CD4-positive, alpha-beta T cell treated with Interleukin-17A for 1 hour (primary cell): ENCODE measurements at regions not wholly inside any gene's neighbourhood (a gene's known extent, or its start where the extent isn't known, plus 50 kb on each side); places are given as distances from the start of the nearest gene placed in this dataset.
"Not testable (repeated sequence)": the region's sequence is repeated elsewhere in the genome, so short reads cannot be mapped to it uniquely, and the experiment has no call there.

Experiments used
- DNase-seq: peaks from one replicate; pipeline ENCODE4 v3.0.0-alpha.2; 2020

DNA sequence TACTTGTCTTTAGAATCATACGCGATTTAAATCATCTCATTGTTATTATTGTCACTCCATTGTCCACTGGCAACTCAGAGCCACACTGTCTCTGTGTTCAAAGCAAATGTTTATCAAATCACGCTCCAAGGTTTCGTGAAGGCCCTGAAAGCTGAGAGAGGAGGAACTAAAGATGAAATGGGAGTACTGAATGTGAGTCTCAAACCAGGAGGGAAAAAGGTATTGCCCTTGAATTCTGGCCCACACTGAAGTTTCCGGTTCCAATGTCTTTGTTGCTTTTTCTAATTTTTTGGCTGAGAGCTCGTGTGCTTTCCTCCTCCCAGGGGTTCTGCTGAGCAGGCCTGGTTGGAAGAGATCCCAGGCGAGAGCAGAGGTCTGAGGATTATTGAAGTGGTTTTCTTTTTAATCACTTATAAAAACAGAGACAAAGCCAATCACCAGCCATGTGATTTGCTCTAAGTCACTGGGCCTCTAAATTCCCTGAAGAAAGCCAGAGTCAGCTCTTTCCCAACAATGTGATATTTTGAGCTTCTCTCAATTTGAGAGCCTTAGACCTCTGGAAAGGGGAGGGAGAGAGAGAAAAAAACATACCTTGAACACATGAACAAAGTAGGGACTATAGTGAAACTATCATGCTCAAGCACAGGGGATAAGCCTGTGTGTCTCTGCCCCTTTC is 420.8 kb upstream of the GRAMD2B start:
- no peak for DNase-seq

- DNase-seq = no peak
Observed at GRCh38 chr5:126003309-126003708, 419.9 kb upstream of the GRAMD2B start.

GRCh38 chr5:126004636-126005035 is 418.6 kb upstream of the GRAMD2B start:
- no peak for DNase-seq

DNA sequence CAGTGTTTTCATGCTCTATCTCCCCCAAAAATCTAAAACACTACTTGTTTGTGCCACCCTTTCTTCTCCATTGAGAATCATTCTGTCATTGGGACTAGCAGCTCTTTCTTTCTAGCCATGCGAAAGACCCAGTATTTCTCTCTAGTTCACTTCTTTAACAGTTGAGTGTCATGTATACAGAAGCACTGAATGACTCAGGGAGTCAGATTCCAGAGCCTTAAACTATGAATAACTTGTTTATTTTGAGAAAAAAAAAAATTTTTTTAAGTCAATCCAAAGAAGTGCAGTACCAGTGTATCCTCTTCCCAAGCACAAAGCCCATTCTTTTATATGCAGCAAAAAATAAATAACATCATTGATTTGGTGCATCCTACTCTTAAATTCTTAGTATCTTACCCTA is 415.4 kb upstream of the GRAMD2B start:
- DNase-seq = no peak

GRCh38 chr5:126009566-126009965 is 413.6 kb upstream of the GRAMD2B start:
- no peak for DNase-seq

- DNase-seq = not testable (repeated sequence)
Observed at GRCh38 chr5:126011526-126011925, 411.7 kb upstream of the GRAMD2B start.

- no peak for DNase-seq
Observed at GRCh38 chr5:126014676-126015075, 408.5 kb upstream of the GRAMD2B start.

- DNase-seq = no peak
Observed at GRCh38 chr5:126015235-126016181, 407.7 kb upstream of the GRAMD2B start.

- no peak for DNase-seq
Observed at GRCh38 chr5:126016256-126016655, 407.0 kb upstream of the GRAMD2B start.

GRCh38 chr5:126017096-126017495 is 406.1 kb upstream of the GRAMD2B start:
- DNase-seq = no peak

DNA sequence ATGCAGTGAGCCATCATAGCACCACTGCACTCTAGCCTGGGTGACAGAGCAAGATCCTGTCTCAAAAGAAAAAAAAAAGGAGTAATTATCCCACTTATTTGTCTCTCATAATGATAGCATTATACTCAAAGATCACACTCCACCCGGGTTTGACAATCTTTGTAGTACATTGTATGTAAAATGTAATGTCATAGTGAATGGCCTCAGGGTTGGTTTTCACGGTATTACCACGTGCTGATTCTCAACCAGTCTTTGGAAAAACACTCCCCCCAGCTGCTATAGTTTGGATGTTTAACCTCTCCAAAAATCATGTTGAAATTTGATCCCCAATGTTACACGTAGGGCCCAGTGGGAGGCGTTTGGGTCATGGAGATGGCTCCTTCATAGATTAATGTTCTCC is 402.4 kb upstream of the GRAMD2B start:
- no peak for DNase-seq

GRCh38 chr5:126023994-126024441 is 399.2 kb upstream of the GRAMD2B start:
- no peak for DNase-seq

GRCh38 chr5:126027149-126027548 is 396.1 kb upstream of the GRAMD2B start:
- DNase-seq = no peak

DNA sequence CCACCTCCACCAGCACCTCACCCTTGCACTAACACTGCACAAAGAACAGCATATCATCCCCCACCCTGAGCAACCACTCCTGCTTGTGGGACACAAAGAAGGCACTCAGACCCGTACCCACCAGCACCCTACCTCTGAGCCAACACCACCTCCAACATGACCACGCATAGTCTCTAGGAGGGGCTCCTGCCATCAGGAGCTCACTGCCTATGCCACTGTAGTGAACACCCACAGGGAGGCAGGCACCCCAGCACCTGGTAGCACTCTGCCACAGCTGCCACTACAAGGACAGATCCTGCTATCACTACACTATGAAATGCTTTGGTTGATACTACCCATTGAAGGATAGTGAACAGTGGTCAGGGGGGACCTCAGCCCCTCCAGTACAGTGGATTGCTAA is 395.6 kb upstream of the GRAMD2B start:
- DNase-seq = no peak

DNA sequence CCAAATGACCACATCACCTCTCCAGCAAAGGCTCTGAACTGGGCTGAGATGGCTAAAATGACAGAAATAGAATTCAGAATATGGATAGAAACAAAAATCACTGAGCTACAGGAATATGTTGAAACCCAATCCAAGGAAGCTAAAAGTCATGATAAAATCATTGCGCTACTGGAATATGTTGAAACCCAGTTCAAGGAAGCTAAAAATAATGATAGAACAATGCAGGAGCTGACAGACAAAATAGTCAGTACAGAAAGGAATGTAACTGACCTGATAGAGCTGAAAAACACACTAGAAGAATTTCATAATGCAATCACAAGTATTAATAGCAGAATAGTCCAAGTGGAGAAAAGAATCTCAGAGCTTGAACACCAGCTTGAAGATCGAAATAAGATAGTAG is 394.9 kb upstream of the GRAMD2B start:
- no peak for DNase-seq

DNA sequence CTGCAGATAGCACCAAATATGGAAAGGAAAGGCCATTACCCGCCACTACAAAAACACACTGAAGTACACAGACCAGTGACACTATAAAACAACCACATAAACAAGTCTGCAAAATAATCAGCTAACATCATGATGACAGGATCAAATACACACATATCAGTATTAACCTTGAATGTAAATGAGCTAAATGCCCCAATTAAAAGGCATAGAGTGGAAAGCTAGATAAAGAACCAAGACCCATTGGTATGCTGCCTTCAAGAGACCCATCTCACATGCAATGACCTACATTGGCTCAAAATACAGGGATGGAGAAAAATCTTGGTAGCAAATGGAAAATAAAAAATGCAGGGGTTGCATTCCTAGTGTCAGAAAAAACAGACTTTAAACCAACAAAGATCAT is 393.9 kb upstream of the GRAMD2B start:
- not testable (repeated sequence) for DNase-seq

- no peak for DNase-seq
Observed at GRCh38 chr5:126030698-126031097, 392.5 kb upstream of the GRAMD2B start.

- DNase-seq = no peak
Observed at GRCh38 chr5:126031989-126032716, 391.1 kb upstream of the GRAMD2B start.

DNA sequence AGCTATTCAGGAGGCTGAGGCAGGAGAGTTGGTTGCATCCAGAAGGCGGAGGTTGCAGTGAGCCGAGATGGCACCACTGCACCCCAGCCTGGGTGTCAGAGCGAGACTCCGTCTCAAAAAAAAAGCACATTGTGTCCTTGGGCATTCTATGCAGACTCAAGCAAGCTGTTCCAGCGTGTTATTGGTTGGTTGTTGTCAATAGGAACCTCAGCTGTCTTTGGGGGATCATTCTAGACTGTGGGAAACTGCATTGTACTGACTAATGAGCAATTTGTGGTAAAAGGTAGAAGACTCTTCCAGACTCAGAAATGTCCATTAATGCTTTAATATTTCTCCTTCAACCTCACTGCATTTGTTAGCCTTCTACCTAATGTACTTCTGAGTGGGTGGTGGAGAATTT is 379.5 kb upstream of the GRAMD2B start:
- no peak for DNase-seq

DNA sequence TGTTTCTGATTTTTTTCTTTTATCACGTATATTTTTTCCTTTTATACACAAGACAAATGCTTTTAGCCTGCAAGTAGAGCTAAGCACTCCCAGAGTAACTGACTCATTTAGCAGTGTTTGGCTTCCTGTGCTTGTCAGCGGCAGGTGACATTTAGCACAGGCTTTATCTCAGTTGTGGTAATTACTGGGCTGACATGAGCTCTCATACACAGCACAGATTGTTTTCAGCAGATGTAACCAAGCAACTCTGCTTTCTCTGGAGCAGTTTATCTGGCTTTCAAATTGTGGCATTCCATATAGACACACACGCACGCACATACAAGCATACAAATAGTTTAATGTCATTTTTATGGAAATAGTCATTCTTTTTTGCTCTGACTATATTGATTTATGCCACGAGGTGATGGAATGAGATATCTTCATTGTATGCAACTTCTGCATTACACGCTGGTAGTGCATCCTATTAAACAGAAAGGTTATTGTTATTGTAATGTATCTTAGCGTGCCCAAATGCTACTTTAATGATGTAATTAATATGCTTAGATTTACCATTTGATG is 379.0 kb upstream of the GRAMD2B start:
- DNase-seq = no peak

- DNase-seq = no peak
Observed at GRCh38 chr5:126044931-126045565, 378.2 kb upstream of the GRAMD2B start.

- DNase-seq = no peak
Observed at GRCh38 chr5:126046318-126046717, 376.9 kb upstream of the GRAMD2B start.
